ENCODE measurements at regions not wholly inside any gene's neighbourhood (a gene's known extent, or its start where the extent isn't known, plus 50 kb on each side); places are given as distances from the start of the nearest gene placed in this dataset.

DNA sequence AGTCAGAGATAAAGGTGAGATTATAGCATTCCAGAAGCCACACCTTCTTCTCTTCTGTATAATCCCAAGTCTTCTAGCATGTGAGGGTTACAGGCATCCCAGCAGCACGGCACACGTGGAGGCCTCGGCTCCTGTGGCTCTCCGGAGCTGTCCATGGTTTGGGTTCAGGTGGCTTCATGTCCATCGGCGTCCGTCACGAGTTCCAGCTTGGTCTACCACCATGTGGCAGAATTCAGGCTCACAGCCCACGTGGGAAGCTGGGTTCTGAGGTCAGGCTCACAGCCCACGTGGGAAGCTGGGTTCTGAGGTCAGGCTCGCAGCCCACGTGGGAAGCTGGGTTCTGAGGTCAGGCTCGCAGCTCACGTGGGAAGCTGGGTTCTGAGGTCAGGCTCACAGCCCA lies 378.3 kb upstream of the SALL3 start:
- TF ChIP-seq, protein P1, sequence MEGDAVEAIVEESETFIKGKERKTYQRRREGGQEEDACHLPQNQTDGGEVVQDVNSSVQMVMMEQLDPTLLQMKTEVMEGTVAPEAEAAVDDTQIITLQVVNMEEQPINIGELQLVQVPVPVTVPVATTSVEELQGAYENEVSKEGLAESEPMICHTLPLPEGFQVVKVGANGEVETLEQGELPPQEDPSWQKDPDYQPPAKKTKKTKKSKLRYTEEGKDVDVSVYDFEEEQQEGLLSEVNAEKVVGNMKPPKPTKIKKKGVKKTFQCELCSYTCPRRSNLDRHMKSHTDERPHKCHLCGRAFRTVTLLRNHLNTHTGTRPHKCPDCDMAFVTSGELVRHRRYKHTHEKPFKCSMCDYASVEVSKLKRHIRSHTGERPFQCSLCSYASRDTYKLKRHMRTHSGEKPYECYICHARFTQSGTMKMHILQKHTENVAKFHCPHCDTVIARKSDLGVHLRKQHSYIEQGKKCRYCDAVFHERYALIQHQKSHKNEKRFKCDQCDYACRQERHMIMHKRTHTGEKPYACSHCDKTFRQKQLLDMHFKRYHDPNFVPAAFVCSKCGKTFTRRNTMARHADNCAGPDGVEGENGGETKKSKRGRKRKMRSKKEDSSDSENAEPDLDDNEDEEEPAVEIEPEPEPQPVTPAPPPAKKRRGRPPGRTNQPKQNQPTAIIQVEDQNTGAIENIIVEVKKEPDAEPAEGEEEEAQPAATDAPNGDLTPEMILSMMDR (IDR thresholded peaks at IDR 0.05; ENCODE audit: low read depth, low read length): no peak

DNA sequence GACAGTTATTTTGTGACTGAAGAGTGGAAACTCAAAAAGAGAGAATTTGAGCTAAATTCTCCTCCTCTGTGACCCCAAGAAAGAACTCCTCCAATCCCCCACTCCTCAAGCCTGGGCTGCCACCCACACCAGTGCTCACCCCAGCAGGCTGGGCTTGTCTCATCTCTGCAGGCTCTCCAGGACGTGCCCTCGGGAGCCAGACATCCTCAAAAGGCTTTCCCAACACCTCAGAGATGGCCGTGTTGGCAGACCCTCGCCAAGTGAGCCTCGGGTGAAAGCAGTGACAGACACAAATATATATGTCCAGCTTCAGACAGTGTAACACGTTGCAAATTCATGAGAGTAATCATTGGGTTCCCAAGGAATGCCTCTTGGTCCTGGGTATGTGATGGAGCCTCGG lies 377.7 kb upstream of the SALL3 start:
- TF ChIP-seq, protein P1 (IDR thresholded peaks at IDR 0.05; ENCODE audit: low read depth, low read length): no peak
- no peak for DNase-seq (ENCODE audit: extremely low read depth, low read depth)

More for the DNA sequence above, 378.3 kb upstream of the SALL3 start:
- DNase-seq (ENCODE audit: extremely low read depth, low read depth): no peak

DNA sequence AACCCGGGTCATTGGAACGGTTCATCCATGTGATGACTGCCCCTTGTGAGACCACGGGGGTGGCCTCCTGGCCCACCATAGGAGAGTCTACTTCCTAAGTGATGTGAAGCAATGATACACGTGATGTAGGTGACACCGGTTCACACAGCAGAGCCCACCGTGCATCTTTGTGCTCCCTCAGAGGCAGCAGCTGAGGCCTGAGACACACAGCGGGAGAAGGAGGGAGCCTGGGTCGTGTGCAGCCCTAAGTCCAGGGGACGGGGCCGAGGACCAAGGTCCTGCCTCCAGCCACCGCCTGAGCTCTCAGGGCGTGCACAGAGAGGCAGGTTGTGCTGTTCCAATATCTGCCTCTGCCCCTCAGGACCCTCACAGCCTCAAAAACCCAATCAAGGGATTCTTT lies 377.2 kb upstream of the SALL3 start:
- DNase-seq (ENCODE audit: extremely low read depth, low read depth): no peak
- TF ChIP-seq, protein P1 (IDR thresholded peaks at IDR 0.05; ENCODE audit: low read depth, low read length): no peak

DNA sequence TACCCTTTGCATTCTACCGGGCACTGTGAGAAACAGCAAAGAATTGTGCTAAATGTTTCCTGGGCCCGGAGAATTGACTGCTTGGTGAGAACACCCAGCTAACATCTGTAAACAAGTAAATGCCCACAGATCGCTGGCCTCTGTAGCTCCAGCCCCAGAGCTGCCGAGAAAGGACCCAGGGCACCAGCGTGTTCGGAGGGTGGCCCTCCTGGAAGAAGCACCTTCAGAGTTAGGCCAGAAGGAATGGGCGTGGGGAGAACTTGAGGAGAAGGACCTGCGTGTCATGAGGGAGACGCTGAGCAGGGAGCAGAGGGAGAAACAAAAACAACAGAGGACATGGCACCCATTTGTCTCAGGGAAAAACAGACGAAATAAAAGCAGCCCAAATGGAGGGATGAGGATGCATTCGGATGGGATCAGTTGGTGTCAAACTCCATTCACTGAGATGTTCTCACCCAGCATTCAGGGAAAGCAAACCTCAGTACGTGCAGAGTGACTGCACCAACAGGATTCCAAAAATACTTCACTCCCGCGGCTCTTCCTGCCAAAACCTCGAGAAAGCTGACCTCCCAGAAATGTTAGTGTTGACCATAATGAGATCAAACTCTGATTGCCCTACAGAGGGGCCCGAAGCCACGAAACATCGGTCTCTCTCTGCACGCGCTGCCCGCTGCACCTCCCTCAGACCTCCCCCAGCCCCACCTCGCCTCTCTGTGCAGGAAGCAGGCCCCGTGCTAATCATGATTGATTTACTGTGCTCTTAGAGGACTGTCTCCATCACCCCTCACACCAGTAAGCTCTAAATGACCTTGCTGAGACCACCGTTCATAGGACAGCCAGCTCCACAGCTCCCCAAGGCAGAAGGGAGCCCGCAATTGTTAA lies 376.3 kb upstream of the SALL3 start:
- no peak for DNase-seq (ENCODE audit: extremely low read depth, low read depth)
- TF ChIP-seq, protein P1 (IDR thresholded peaks at IDR 0.05; ENCODE audit: low read depth, low read length): no peak

DNA sequence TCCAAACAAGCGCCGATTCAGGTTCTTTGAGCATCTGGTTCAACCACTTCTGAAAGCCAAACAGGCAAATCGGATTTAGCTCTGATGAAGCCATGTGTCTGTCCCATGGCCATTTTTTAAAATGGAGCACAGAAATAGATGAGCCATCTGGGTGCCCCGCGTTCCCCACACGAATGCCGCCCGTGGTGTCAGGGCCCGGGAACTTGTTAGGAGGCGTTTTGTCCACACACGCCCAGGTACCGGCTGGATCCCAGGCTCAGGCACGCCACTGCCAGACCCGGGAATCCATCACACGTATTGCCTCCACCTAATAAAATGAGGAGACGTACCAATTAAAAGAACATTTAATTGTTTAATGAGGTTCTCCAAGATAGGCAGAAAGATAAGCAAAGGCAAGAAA lies 374.4 kb upstream of the SALL3 start:
- DNase-seq (ENCODE audit: extremely low read depth, low read depth): no peak
- TF ChIP-seq, protein P1 (IDR thresholded peaks at IDR 0.05; ENCODE audit: low read depth, low read length): no peak

DNA sequence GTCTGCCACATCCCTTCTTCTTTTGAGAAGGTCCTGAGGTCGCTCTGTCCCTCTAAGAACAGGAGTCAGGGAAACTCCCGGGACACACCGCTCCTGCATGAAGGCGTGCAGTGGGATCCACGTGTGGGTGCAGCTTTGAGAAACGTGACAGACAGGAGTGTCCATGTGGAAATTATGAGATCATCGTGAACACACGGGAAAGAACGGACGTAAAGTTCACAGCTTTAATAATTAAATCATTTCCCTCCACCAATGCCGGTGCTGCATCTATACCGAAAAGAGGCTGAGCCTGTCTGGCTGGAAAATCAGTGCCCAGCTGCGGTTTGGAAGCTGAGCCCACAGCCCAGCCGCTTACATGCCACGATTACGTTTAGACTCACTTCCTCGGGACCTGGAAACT lies 372.4 kb upstream of the SALL3 start:
- TF ChIP-seq, protein P1 (IDR thresholded peaks at IDR 0.05; ENCODE audit: low read depth, low read length): no peak
- DNase-seq (ENCODE audit: extremely low read depth, low read depth): no peak

DNA sequence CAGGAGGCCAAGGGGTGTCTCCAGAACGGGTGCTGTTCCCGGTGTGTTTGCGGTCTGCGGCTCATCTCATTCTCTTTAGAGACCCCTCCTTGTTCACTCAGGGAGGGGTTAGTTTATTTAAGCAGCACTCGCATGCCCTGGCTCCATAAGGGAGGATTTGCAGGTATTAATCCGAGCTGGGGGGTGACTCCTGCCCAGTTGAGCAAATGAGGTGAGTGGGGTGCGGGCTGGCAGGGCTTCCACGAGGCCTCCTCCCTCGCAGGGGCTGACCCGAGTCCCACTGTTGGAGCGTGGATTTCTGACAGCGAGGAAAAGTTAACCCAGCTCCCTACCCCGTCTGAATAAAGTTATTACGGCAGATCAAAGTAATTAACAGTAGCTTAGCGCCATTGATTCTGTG lies 371.8 kb upstream of the SALL3 start:
- DNase-seq (ENCODE audit: extremely low read depth, low read depth): no peak
- TF ChIP-seq, protein P1 (IDR thresholded peaks at IDR 0.05; ENCODE audit: low read depth, low read length): no peak

All from AG09319 (cell line).